ES-I3 (cell line): ENCODE measurements at regions not wholly inside any gene's neighbourhood (a gene's known extent, or its start where the extent isn't known, plus 50 kb on each side); places are given as distances from the start of the nearest gene placed in this dataset.

Experiments used
- H3K36me3 ChIP-seq: 2 replicates; pipeline ENCODE4 v1.6.1; 2013; ENCODE audit warnings: mild to moderate bottlenecking, low read length, control low read depth, moderate library complexity; ENCODE audit not compliant: insufficient read depth
- H3K4me1 ChIP-seq: 2 replicates; pipeline ENCODE4 v1.6.1; 2013; ENCODE audit warnings: mild to moderate bottlenecking, control low read depth, low read length; ENCODE audit not compliant: insufficient read depth
- H3K9ac ChIP-seq: 2 replicates; pipeline ENCODE4 v1.6.1; 2013; ENCODE audit warnings: low read depth, mild to moderate bottlenecking, low read length, moderate library complexity
- H3K9me3 ChIP-seq: 2 replicates; pipeline ENCODE4 v1.6.1; 2013; ENCODE audit warnings: mild to moderate bottlenecking, low read length, moderate library complexity; ENCODE audit not compliant: control insufficient read depth, insufficient read depth

- Histone ChIP-seq H3K9ac (no peak overlapping the region), H3K4me1 (peaks cover 18% of the 10 kb centered on the region), H3K9me3 (no peaks in the 10 kb centered on the region), H3K36me3 (no peaks in the 10 kb centered on the region)
These were observed 985.3 kb upstream of the FLRT2 start for GRCh38 chr14:84544486-84545131.

GRCh38 chr14:84546236-84546635 is 983.7 kb upstream of the FLRT2 start:
- H3K36me3 ChIP-seq: no peaks in the 10 kb centered on the region
- peaks cover 14% of the 10 kb centered on the region for H3K4me1 ChIP-seq
- no peak overlapping the region for H3K9ac ChIP-seq
- no peaks in the 10 kb centered on the region for H3K9me3 ChIP-seq

- Histone ChIP-seq H3K36me3 (no peaks in the 10 kb centered on the region), H3K4me1 (no peaks in the 10 kb centered on the region), H3K9ac (no peak overlapping the region), H3K9me3 (peaks cover 14% of the 10 kb centered on the region)
These were observed 975.8 kb upstream of the FLRT2 start for GRCh38 chr14:84554136-84554535.

- H3K9me3 ChIP-seq: peaks cover 17% of the 10 kb centered on the region
- no peaks in the 10 kb centered on the region for H3K36me3 ChIP-seq
- H3K9ac ChIP-seq: no peak overlapping the region
- no peaks in the 10 kb centered on the region for H3K4me1 ChIP-seq
These were observed 974.5 kb upstream of the FLRT2 start for GRCh38 chr14:84555493-84555892.

GRCh38 chr14:84566109-84566508 is 963.8 kb upstream of the FLRT2 start:
- peaks cover 6% of the 10 kb centered on the region; the same call in 1 of the 2 replicates for H3K36me3 ChIP-seq
- H3K9me3 ChIP-seq: peaks cover 3% of the 10 kb centered on the region; the same call in 1 of the 2 replicates
- H3K4me1 ChIP-seq: peaks cover 19% of the 10 kb centered on the region
- no peak overlapping the region for H3K9ac ChIP-seq

- Histone ChIP-seq H3K36me3 (no peaks in the 10 kb centered on the region), H3K9me3 (no peaks in the 10 kb centered on the region), H3K4me1 (no peaks in the 10 kb centered on the region), H3K9ac (no peak overlapping the region)
These were observed 954.3 kb upstream of the FLRT2 start for GRCh38 chr14:84575681-84576080.

- Histone ChIP-seq H3K9ac (no peak overlapping the region), H3K9me3 (no peaks in the 10 kb centered on the region), H3K4me1 (no peaks in the 10 kb centered on the region), H3K36me3 (no peaks in the 10 kb centered on the region)
These were observed 950.7 kb upstream of the FLRT2 start for GRCh38 chr14:84579292-84579691.

GRCh38 chr14:84581041-84581440 is 948.9 kb upstream of the FLRT2 start:
- H3K36me3 ChIP-seq: no peaks in the 10 kb centered on the region
- H3K9me3 ChIP-seq: 0 out of 2 replicates have a peak, but pooled peaks cover 1% of the 10 kb centered on the region

GRCh38 chr14:84584511-84584910 is 945.4 kb upstream of the FLRT2 start:
- H3K9ac ChIP-seq: no peak overlapping the region
- 0 out of 2 replicates have a peak, but pooled peaks cover 3% of the 10 kb centered on the region for H3K9me3 ChIP-seq
- no peaks in the 10 kb centered on the region for H3K4me1 ChIP-seq
- H3K36me3 ChIP-seq: no peaks in the 10 kb centered on the region

More at GRCh38 chr14:84581041-84581440, 948.9 kb upstream of the FLRT2 start:
- H3K9ac ChIP-seq: no peak overlapping the region
- no peaks in the 10 kb centered on the region for H3K4me1 ChIP-seq

- no peak overlapping the region for H3K9ac ChIP-seq
- peaks cover 15% of the 10 kb centered on the region; the same call in 1 of the 2 replicates for H3K4me1 ChIP-seq
- H3K9me3 ChIP-seq: no peaks in the 10 kb centered on the region; the same call in 1 of the 2 replicates
- H3K36me3 ChIP-seq: no peaks in the 10 kb centered on the region
These were observed 938.0 kb upstream of the FLRT2 start for GRCh38 chr14:84591827-84592445.

GRCh38 chr14:84592770-84593169 is 937.2 kb upstream of the FLRT2 start:
- no peaks in the 10 kb centered on the region for H3K36me3 ChIP-seq
- H3K9ac ChIP-seq: no peak overlapping the region
- H3K9me3 ChIP-seq: peaks cover under 1% of the 10 kb centered on the region; the same call in 1 of the 2 replicates
- peaks cover 15% of the 10 kb centered on the region; the same call in 1 of the 2 replicates for H3K4me1 ChIP-seq

GRCh38 chr14:84610086-84610485 is 919.9 kb upstream of the FLRT2 start:
- Histone ChIP-seq H3K4me1 (peaks cover 19% of the 10 kb centered on the region), H3K36me3 (no peaks in the 10 kb centered on the region), H3K9me3 (no peaks in the 10 kb centered on the region), H3K9ac (no peak overlapping the region)

- Histone ChIP-seq H3K4me1 (peaks cover 23% of the 10 kb centered on the region), H3K9ac (no peak overlapping the region)
These were observed 907.6 kb upstream of the FLRT2 start for GRCh38 chr14:84622357-84622756.

GRCh38 chr14:84643446-84643845 is 886.5 kb upstream of the FLRT2 start:
- Histone ChIP-seq H3K4me1 (peaks cover 36% of the 10 kb centered on the region), H3K9ac (no peak overlapping the region), H3K36me3 (no peaks in the 10 kb centered on the region), H3K9me3 (no peaks in the 10 kb centered on the region)

More at GRCh38 chr14:84622357-84622756, 907.6 kb upstream of the FLRT2 start:
- Histone ChIP-seq H3K36me3 (no peaks in the 10 kb centered on the region), H3K9me3 (no peaks in the 10 kb centered on the region)
